H9 (cell line): ENCODE measurements at regions not wholly inside any gene's neighbourhood (a gene's known extent, or its start where the extent isn't known, plus 50 kb on each side); places are given as distances from the start of the nearest gene placed in this dataset.

Source experiments
- DNase-seq: peaks from one replicate; pipeline ENCODE4 v3.0.0-alpha.2; 2017
- H2AFZ ChIP-seq: one replicate; pipeline ENCODE4 v1.6.1; 2013; ENCODE audit warnings: mild to moderate bottlenecking, low read length, control low read depth, moderate library complexity
- H2AK5ac ChIP-seq: 2 replicates; pipeline ENCODE4 v1.6.1; 2013; ENCODE audit warnings: low read length, control low read depth, mixed read lengths; ENCODE audit not compliant: insufficient read length
- H2BK120ac ChIP-seq: one replicate; pipeline ENCODE4 v1.6.1; 2013; ENCODE audit warnings: low read depth, mild to moderate bottlenecking, low read length, control low read depth, inconsistent platforms; ENCODE audit not compliant: poor library complexity, severe bottlenecking
- H2BK12ac ChIP-seq: 2 replicates; pipeline ENCODE4 v1.6.1; 2013; ENCODE audit warnings: low read length, control low read depth, mixed read lengths, low read depth; ENCODE audit not compliant: insufficient read length
- H2BK15ac ChIP-seq: 2 replicates; pipeline ENCODE4 v1.6.1; 2013; ENCODE audit warnings: low read depth, low read length, control low read depth
- H2BK20ac ChIP-seq: one replicate; pipeline ENCODE4 v1.6.1; 2013; ENCODE audit warnings: low read depth, mild to moderate bottlenecking, low read length, control low read depth, inconsistent platforms; ENCODE audit not compliant: poor library complexity, severe bottlenecking
- H2BK5ac ChIP-seq: 2 replicates; pipeline ENCODE4 v1.6.1; 2013; ENCODE audit warnings: low read length, control low read depth, mixed read lengths; ENCODE audit not compliant: insufficient read length
- H3K14ac ChIP-seq: 2 replicates; pipeline ENCODE4 v1.6.1; 2013; ENCODE audit warnings: low read length, control low read depth; ENCODE audit not compliant: insufficient read depth
- H3K18ac ChIP-seq: 2 replicates; pipeline ENCODE4 v1.6.1; 2013; ENCODE audit warnings: low read depth, mild to moderate bottlenecking, mixed read lengths, low read length, control low read depth; ENCODE audit not compliant: insufficient read length
- H3K23ac ChIP-seq: 2 replicates; pipeline ENCODE4 v1.6.1; 2013; ENCODE audit warnings: low read length, control low read depth, mixed read lengths, low read depth; ENCODE audit not compliant: insufficient read length
- H3K23me2 ChIP-seq: 2 replicates; pipeline ENCODE4 v1.6.1; 2013; ENCODE audit warnings: low read depth, mild to moderate bottlenecking, mixed read lengths, low read length, control low read depth; ENCODE audit not compliant: insufficient read length, poor library complexity, severe bottlenecking
- H3K27ac ChIP-seq: 2 replicates; pipeline ENCODE4 v1.5.1; 2013; ENCODE audit warnings: low read length, control low read depth, mixed read lengths, low read depth; ENCODE audit not compliant: insufficient read length
- H3K27me3 ChIP-seq: 2 replicates; pipeline ENCODE4 v1.6.1; 2013; ENCODE audit warnings: low read length, control low read depth, inconsistent platforms; ENCODE audit not compliant: insufficient read depth
- H3K4ac ChIP-seq: 2 replicates; pipeline ENCODE4 v1.6.1; 2013; ENCODE audit warnings: low read depth, mild to moderate bottlenecking, control low read depth, inconsistent platforms, low read length, moderate library complexity
- H3K4me1 ChIP-seq: 2 replicates; pipeline ENCODE4 v1.6.1; 2013; ENCODE audit warnings: low read length, control low read depth, inconsistent platforms; ENCODE audit not compliant: insufficient read depth
- H3K4me2 ChIP-seq: 2 replicates; pipeline ENCODE4 v1.6.1; 2013; ENCODE audit warnings: low read length, control low read depth, mixed read lengths; ENCODE audit not compliant: insufficient read length, insufficient read depth
- H3K56ac ChIP-seq: 2 replicates; pipeline ENCODE4 v1.6.1; 2013; ENCODE audit warnings: low read depth, mild to moderate bottlenecking, mixed read lengths, low read length, control low read depth; ENCODE audit not compliant: insufficient read length
- H3K79me1 ChIP-seq: 2 replicates; pipeline ENCODE4 v1.6.1; 2013; ENCODE audit warnings: low read depth, mild to moderate bottlenecking, moderate library complexity, low read length, control low read depth, inconsistent platforms; ENCODE audit not compliant: insufficient read depth, poor library complexity, severe bottlenecking
- H3K79me2 ChIP-seq: 2 replicates; pipeline ENCODE4 v1.6.1; 2013; ENCODE audit warnings: low read length, control low read depth, inconsistent platforms; ENCODE audit not compliant: insufficient read depth
- H3K9ac ChIP-seq: 2 replicates; pipeline ENCODE4 v1.6.1; 2013; ENCODE audit warnings: low read length, control low read depth, mixed read lengths; ENCODE audit not compliant: insufficient read length; ENCODE audit errors: extremely low read depth
- H3K9me3 ChIP-seq: one replicate; pipeline ENCODE4 v1.6.1; 2013; ENCODE audit warnings: low read depth, low read length, inconsistent platforms; ENCODE audit not compliant: control insufficient read depth
- H3T11ph ChIP-seq: one replicate; pipeline ENCODE4 v1.6.1; 2013; ENCODE audit warnings: mild to moderate bottlenecking, low read length, control low read depth, inconsistent platforms
- H4K20me1 ChIP-seq: one replicate; pipeline ENCODE4 v1.6.1; 2013; ENCODE audit not compliant: control insufficient read depth, insufficient read length, insufficient read depth
- H4K5ac ChIP-seq: 2 replicates; pipeline ENCODE4 v1.6.1; 2013; ENCODE audit warnings: low read depth, mild to moderate bottlenecking, mixed read lengths, low read length, control low read depth; ENCODE audit not compliant: insufficient read length
- H4K8ac ChIP-seq: replicated peaks from 2 replicates; pipeline ENCODE4 v1.6.1; 2013; ENCODE audit warnings: low read length, control low read depth, mixed read lengths, low read depth; ENCODE audit not compliant: insufficient read length
- H4K91ac ChIP-seq: 2 replicates; pipeline ENCODE4 v1.6.1; 2013; ENCODE audit warnings: low read depth, mild to moderate bottlenecking, moderate library complexity, mixed read lengths, low read length, control low read depth; ENCODE audit not compliant: insufficient read length
- H3K27ac Mint-ChIP-seq, 3 experiments: 2 replicates in 2 of 3; 3 replicates in 1 of 3; pipeline ENCODE4 v1.8.0; 2020 to 2021; ENCODE audit warnings: mixed read lengths in 3 of 3, mild to moderate bottlenecking in 1 of 3, moderate library complexity in 1 of 3
- H3K27me3 Mint-ChIP-seq: 2 replicates; pipeline ENCODE4 v1.8.0; 2021; ENCODE audit warnings: low read depth, mild to moderate bottlenecking, moderate library complexity, mixed read lengths
- H3K36me3 Mint-ChIP-seq, 3 experiments: 2 replicates in 2 of 3; 3 replicates in 1 of 3; pipeline ENCODE4 v1.8.0; 2020 to 2021; ENCODE audit warnings: low read depth in 3 of 3, mixed read lengths in 3 of 3; ENCODE audit not compliant: insufficient read depth in 1 of 3
- H3K4me1 Mint-ChIP-seq, 2 experiments: 2 replicates each; pipeline ENCODE4 v1.8.0; 2020; ENCODE audit warnings: mixed read lengths in 2 of 2
- H3K4me3 Mint-ChIP-seq, 2 experiments: 2 replicates in 1 of 2; 3 replicates in 1 of 2; pipeline ENCODE4 v1.8.0; 2020 to 2021; ENCODE audit warnings: mild to moderate bottlenecking in 2 of 2, mixed read lengths in 2 of 2, moderate library complexity in 1 of 2
- H3K9me3 Mint-ChIP-seq, 2 experiments: 2 replicates in 1 of 2; 3 replicates in 1 of 2; pipeline ENCODE4 v1.8.0; 2020; ENCODE audit warnings: mild to moderate bottlenecking in 2 of 2, mixed read lengths in 2 of 2, moderate library complexity in 1 of 2
- CTCF ChIP-seq: fragments of 200-600 bp; sonication (generic); conservative IDR thresholded peaks from 3 replicates; pipeline ENCODE4 v1.8.0; 2021; ENCODE audit warnings: antibody characterized with exemption, mild to moderate bottlenecking

GRCh38 chr9:12462861-12463260 lies 230.3 kb upstream of the TYRP1 start:
- no peaks in the 10 kb centered on the region for H4K20me1 ChIP-seq
- H3K9ac ChIP-seq, result no peak overlapping the region
- H3K27ac ChIP-seq, result no peak overlapping the region
- no peaks in the 10 kb centered on the region for H3K79me2 ChIP-seq
- no peak overlapping the region for H3K4ac ChIP-seq
- no peak for TF ChIP-seq CTCF
- no peak overlapping the region for H3K23ac ChIP-seq
- H2BK12ac ChIP-seq, result no peak overlapping the region
- H3K56ac ChIP-seq, result no peak overlapping the region
- H3K4me2 ChIP-seq, result no peak overlapping the region
- H3K4me1 ChIP-seq, result peaks cover 11% of the 10 kb centered on the region
- H4K8ac ChIP-seq, result no peak overlapping the region
- H3K9me3 ChIP-seq, result no peaks in the 10 kb centered on the region
- Mint-ChIP-seq H3K4me1 (peaks cover 35 to 49% of the 10 kb centered on the region in 2 experiments), H3K4me3 (no peak overlapping the region), H3K36me3 (peaks cover 0 to 19% (median 0%) of the 10 kb centered on the region in 3 experiments; a peak in 3 of 7 replicates), H3K27ac (peak overlapping the region in 2 of 3 experiments; percentile 63 to 84; a peak in 2 of 7 replicates), H3K9me3 (peaks cover 6 to 9% of the 10 kb centered on the region in 2 experiments; a peak in 4 of 5 replicates), H3K27me3 (no peaks in the 10 kb centered on the region)
- H4K5ac ChIP-seq, result no peak overlapping the region
- no peaks in the 10 kb centered on the region for H3K23me2 ChIP-seq
- H3K18ac ChIP-seq, result no peak overlapping the region
- H4K91ac ChIP-seq, result no peak overlapping the region
- no peak overlapping the region for H2BK120ac ChIP-seq
- H2BK15ac ChIP-seq, result no peak overlapping the region
- no peaks in the 10 kb centered on the region for H3K79me1 ChIP-seq
- H2AK5ac ChIP-seq, result no peak overlapping the region
- no peak overlapping the region for H3K14ac ChIP-seq
- no peaks in the 10 kb centered on the region for H3K27me3 ChIP-seq
- H2BK20ac ChIP-seq, result no peak overlapping the region
- no peak overlapping the region for H2AFZ ChIP-seq
- H2BK5ac ChIP-seq, result no peak overlapping the region
- no peak overlapping the region for H3T11ph ChIP-seq
- DNase-seq, result no peak
